ENCODE measurements at regions not wholly inside any gene's neighbourhood (a gene's known extent, or its start where the extent isn't known, plus 50 kb on each side); places are given as distances from the start of the nearest gene placed in this dataset.

DNA sequence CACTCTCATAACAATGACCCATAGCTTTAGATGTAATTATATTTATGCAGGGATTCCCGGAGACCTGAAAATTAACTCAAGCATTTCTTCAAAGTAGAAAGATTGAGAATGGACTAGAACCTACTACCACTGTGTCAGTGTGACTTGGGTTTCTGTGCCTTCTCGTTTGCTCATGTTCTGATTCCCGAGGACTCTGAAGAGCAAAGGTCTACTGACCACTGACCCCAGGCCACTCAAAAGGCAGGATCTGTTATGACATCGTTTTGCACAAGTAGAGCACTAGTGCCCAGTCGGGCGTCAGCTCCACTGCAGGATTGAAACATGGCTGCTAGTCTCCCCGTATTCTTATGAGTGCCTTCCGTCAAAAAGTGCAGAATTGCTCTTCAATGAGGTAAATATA lies 53.8 kb upstream of the DHRS4 start:
- no peak overlapping the region for H2BK120ac ChIP-seq (ENCODE audit: low read depth, low read length)
- TF ChIP-seq, protein P1, sequence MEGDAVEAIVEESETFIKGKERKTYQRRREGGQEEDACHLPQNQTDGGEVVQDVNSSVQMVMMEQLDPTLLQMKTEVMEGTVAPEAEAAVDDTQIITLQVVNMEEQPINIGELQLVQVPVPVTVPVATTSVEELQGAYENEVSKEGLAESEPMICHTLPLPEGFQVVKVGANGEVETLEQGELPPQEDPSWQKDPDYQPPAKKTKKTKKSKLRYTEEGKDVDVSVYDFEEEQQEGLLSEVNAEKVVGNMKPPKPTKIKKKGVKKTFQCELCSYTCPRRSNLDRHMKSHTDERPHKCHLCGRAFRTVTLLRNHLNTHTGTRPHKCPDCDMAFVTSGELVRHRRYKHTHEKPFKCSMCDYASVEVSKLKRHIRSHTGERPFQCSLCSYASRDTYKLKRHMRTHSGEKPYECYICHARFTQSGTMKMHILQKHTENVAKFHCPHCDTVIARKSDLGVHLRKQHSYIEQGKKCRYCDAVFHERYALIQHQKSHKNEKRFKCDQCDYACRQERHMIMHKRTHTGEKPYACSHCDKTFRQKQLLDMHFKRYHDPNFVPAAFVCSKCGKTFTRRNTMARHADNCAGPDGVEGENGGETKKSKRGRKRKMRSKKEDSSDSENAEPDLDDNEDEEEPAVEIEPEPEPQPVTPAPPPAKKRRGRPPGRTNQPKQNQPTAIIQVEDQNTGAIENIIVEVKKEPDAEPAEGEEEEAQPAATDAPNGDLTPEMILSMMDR (conservative IDR thresholded peaks at IDR 0.05; ENCODE audit: low read depth, low read length) = no peak
- TF ChIP-seq BHLHE40 (IDR thresholded peaks at IDR 0.05; ENCODE audit: low read depth, low read length) (no peak), FOS (IDR thresholded peaks at IDR 0.05; ENCODE audit: low read depth, low read length) (no peak), CHD1 (IDR thresholded peaks at IDR 0.05; ENCODE audit: low read depth, low read length) (no peak), NFE2L2 (IDR thresholded peaks at IDR 0.05; ENCODE audit: low read depth, low read length) (no peak)
- TF ChIP-seq, protein P2, sequence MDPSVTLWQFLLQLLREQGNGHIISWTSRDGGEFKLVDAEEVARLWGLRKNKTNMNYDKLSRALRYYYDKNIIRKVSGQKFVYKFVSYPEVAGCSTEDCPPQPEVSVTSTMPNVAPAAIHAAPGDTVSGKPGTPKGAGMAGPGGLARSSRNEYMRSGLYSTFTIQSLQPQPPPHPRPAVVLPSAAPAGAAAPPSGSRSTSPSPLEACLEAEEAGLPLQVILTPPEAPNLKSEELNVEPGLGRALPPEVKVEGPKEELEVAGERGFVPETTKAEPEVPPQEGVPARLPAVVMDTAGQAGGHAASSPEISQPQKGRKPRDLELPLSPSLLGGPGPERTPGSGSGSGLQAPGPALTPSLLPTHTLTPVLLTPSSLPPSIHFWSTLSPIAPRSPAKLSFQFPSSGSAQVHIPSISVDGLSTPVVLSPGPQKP (IDR thresholded peaks at IDR 0.05; ENCODE audit: borderline replicate concordance, low read depth, low read length) = no peak
- TF ChIP-seq, protein P3, sequence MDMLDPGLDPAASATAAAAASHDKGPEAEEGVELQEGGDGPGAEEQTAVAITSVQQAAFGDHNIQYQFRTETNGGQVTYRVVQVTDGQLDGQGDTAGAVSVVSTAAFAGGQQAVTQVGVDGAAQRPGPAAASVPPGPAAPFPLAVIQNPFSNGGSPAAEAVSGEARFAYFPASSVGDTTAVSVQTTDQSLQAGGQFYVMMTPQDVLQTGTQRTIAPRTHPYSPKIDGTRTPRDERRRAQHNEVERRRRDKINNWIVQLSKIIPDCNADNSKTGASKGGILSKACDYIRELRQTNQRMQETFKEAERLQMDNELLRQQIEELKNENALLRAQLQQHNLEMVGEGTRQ (IDR thresholded peaks at IDR 0.05; ENCODE audit: low read depth, low read length) = no peak
- DNase-seq = no peak
- H2AK9ac ChIP-seq (replicated peaks; ENCODE audit: low read depth, low read length, poor library complexity) = no peak overlapping the region
- H4K91ac ChIP-seq (ENCODE audit: insufficient read depth, low read depth, low read length) = no peak overlapping the region
- H2BK20ac ChIP-seq (ENCODE audit: low read depth, low read length) = no peak overlapping the region
- no peak overlapping the region for H3K56ac ChIP-seq (ENCODE audit: extremely low read depth, insufficient read depth, low read length)
- no peaks in the 10 kb centered on the region for H3K36me3 ChIP-seq (ENCODE audit: control insufficient read depth, insufficient read depth, low read length)
- dilution Hi-C loops (cut with HindIII; ENCODE audit: low sequenced_read_pairs, unreplicated experiment) = no loop called here
- no peaks in the 10 kb centered on the region for H3K9me3 ChIP-seq (ENCODE audit: control insufficient read depth, insufficient read depth, low read length)
- POLR2A ChIA-PET (ENCODE audit: unreplicated experiment) = no interaction called here
- WGBS, 2 experiments (ENCODE audit: extremely low coverage in 2 of 2, insufficient read length in 1 of 2) = 73% methylated on average over 4 of the region's 8 CpGs; no CpG with 5 or more reads in 1 of the 2 experiments
- H4K5ac ChIP-seq (ENCODE audit: low read depth, low read length) = no peak overlapping the region
- H3K4me2 ChIP-seq (ENCODE audit: low read depth, low read length) = no peak overlapping the region
- no peak overlapping the region for H2AFZ ChIP-seq (replicated peaks; ENCODE audit: low read length, poor library complexity)
- H3K4me1 ChIP-seq (ENCODE audit: control insufficient read depth, insufficient read depth, low read length) = no peaks in the 10 kb centered on the region
- no peak overlapping the region for H3K9ac ChIP-seq (ENCODE audit: low read depth, low read length)
- no peak for ATAC-seq (ENCODE audit: low read depth)
- no peak overlapping the region for H3K4me3 ChIP-seq (ENCODE audit: insufficient read depth, low read depth, low read length)
- H2BK5ac ChIP-seq (ENCODE audit: low read depth, low read length, poor library complexity, severe bottlenecking) = no peak overlapping the region
- intact Hi-C loops (cut with micrococcal nuclease) = no loop called here
- H4K8ac ChIP-seq (ENCODE audit: low read depth in 2 of 2, low read length in 2 of 2) = no peak overlapping the region
- no peak overlapping the region for H2AK5ac ChIP-seq (ENCODE audit: low read depth, low read length)
- no peak overlapping the region for H3K23ac ChIP-seq (ENCODE audit: low read depth, low read length)
- H3K27ac ChIP-seq (ENCODE audit: insufficient read depth, low read length) = no peak overlapping the region
- in situ Hi-C loops (cut with MboI; ENCODE audit: low sequenced_read_pairs) = loop anchor here (10.0 kb wide), 1 partner anchor 245 kb away; no protein-coding TSS in a partner anchor
- H3K14ac ChIP-seq (replicated peaks; ENCODE audit: low read depth, low read length) = no peak overlapping the region
- H2BK15ac ChIP-seq (ENCODE audit: low read depth, low read length) = no peak overlapping the region
- H3K9me1 ChIP-seq (ENCODE audit: insufficient read depth, low read length) = no peaks in the 10 kb centered on the region
- H3K27me3 ChIP-seq (ENCODE audit: control insufficient read depth, insufficient read depth, low read length) = no peaks in the 10 kb centered on the region; the same call in 1 of the 2 replicates
- H3K79me1 ChIP-seq (ENCODE audit: low read depth in 1 of 2, low read length in 2 of 2) = no peaks in the 10 kb centered on the region
- no peak overlapping the region for H3K18ac ChIP-seq (ENCODE audit: low read depth, low read length)
- CTCF ChIA-PET = interaction anchor here (2.4 kb wide), 1 partner anchor 11 kb away, joined by 7 read pairs; no protein-coding TSS in a partner anchor
- no TSS peak for BruUV-seq (replicated peaks)
- no peaks in the 10 kb centered on the region for H4K20me1 ChIP-seq (ENCODE audit: insufficient read depth, low read length)
- no peak overlapping the region for H3K4ac ChIP-seq (ENCODE audit: low read depth, low read length)

All from IMR-90 (cell line).